ENCODE measurements at regions not wholly inside any gene's neighbourhood (a gene's known extent, or its start where the extent isn't known, plus 50 kb on each side); places are given as distances from the start of the nearest gene placed in this dataset. TPM values are rescaled to one million over a fixed set of nuclear protein-coding genes. Genes with fewer than 3 reads are reported as not detected.

GRCh38 chr2:44110444-44110843 lies 58.2 kb upstream of the PPM1B start:
- Histone ChIP-seq H3K9me3 (ENCODE audit: control insufficient read depth in 3 of 3, low read length in 3 of 3) (no peaks in the 10 kb centered on the region), H3K27ac (ENCODE audit: low read depth, low read length) (no peak overlapping the region), H3K4me3 (ENCODE audit: low read length in 3 of 3) (no peak overlapping the region), H3K4me1 (ENCODE audit: control insufficient read depth in 3 of 3, insufficient read depth in 3 of 3, low read length in 3 of 3) (no peaks in the 10 kb centered on the region), H3K36me3 (ENCODE audit: control insufficient read depth in 3 of 3, insufficient read depth in 3 of 3, low read length in 3 of 3) (no peaks in the 10 kb centered on the region), H3K27me3 (ENCODE audit: control insufficient read depth in 3 of 3, insufficient read depth in 3 of 3, low read length in 3 of 3) (no peaks in the 10 kb centered on the region), H3K9ac (ENCODE audit: low read depth in 1 of 3, low read length in 3 of 3) (no peak overlapping the region)

- Histone ChIP-seq H3K36me3 (ENCODE audit: control insufficient read depth in 3 of 3, insufficient read depth in 3 of 3, low read length in 3 of 3) (no peaks in the 10 kb centered on the region), H3K27ac (ENCODE audit: low read depth, low read length) (no peak overlapping the region), H3K4me3 (ENCODE audit: low read length in 3 of 3) (no peak overlapping the region), H3K9me3 (ENCODE audit: control insufficient read depth in 3 of 3, low read length in 3 of 3) (no peaks in the 10 kb centered on the region), H3K27me3 (ENCODE audit: control insufficient read depth in 3 of 3, insufficient read depth in 3 of 3, low read length in 3 of 3) (no peaks in the 10 kb centered on the region), H3K4me1 (ENCODE audit: control insufficient read depth in 3 of 3, insufficient read depth in 3 of 3, low read length in 3 of 3) (no peaks in the 10 kb centered on the region), H3K9ac (ENCODE audit: low read depth in 1 of 3, low read length in 3 of 3) (no peak overlapping the region)
Measured at GRCh38 chr2:44112096-44112495, 56.6 kb upstream of the PPM1B start.

- Histone ChIP-seq H3K36me3 (ENCODE audit: control insufficient read depth in 3 of 3, insufficient read depth in 3 of 3, low read length in 3 of 3) (no peaks in the 10 kb centered on the region), H3K4me1 (ENCODE audit: control insufficient read depth in 3 of 3, insufficient read depth in 3 of 3, low read length in 3 of 3) (no peaks in the 10 kb centered on the region), H3K27ac (ENCODE audit: low read depth, low read length) (no peak overlapping the region), H3K9me3 (ENCODE audit: control insufficient read depth in 3 of 3, low read length in 3 of 3) (no peaks in the 10 kb centered on the region), H3K9ac (ENCODE audit: low read depth in 1 of 3, low read length in 3 of 3) (no peak overlapping the region), H3K27me3 (ENCODE audit: control insufficient read depth in 3 of 3, insufficient read depth in 3 of 3, low read length in 3 of 3) (no peaks in the 10 kb centered on the region), H3K4me3 (ENCODE audit: low read length in 3 of 3) (no peak overlapping the region)
Measured at GRCh38 chr2:44116319-44116718, 52.4 kb upstream of the PPM1B start.

GRCh38 chr2:44118257-44118656 lies 50.4 kb upstream of the PPM1B start:
- no peak overlapping the region for H3K27ac ChIP-seq (ENCODE audit: low read depth, low read length)
- H3K9me3 ChIP-seq (ENCODE audit: control insufficient read depth in 3 of 3, low read length in 3 of 3) = no peaks in the 10 kb centered on the region
- no peaks in the 10 kb centered on the region for H3K36me3 ChIP-seq (ENCODE audit: control insufficient read depth in 3 of 3, insufficient read depth in 3 of 3, low read length in 3 of 3)
- H3K4me1 ChIP-seq (ENCODE audit: control insufficient read depth in 3 of 3, insufficient read depth in 3 of 3, low read length in 3 of 3) = no peaks in the 10 kb centered on the region
- no peak overlapping the region for H3K4me3 ChIP-seq (ENCODE audit: low read length in 3 of 3)
- H3K27me3 ChIP-seq (ENCODE audit: control insufficient read depth in 3 of 3, insufficient read depth in 3 of 3, low read length in 3 of 3) = no peaks in the 10 kb centered on the region
- H3K9ac ChIP-seq (ENCODE audit: low read depth in 1 of 3, low read length in 3 of 3) = no peak overlapping the region

Small RNAs in the stretch of these regions (small RNA-seq; reads per million reads assigned to genes)
- not detected for gene AC019129.1
